Astrocyte (in vitro differentiated cells and primary cell): ENCODE measurements at regions not wholly inside any gene's neighbourhood (a gene's known extent, or its start where the extent isn't known, plus 50 kb on each side); places are given as distances from the start of the nearest gene placed in this dataset.

Experiments used
- DNase-seq: peaks from one replicate; pipeline ENCODE4 v3.0.0-alpha.2; 2010; ENCODE audit warnings: low read depth
- FAIRE-seq: peaks from 2 replicates; lab custom pipeline; 2011; peaks lifted over from hg19 to GRCh38; lab: Jason Lieb, UNC
- H2AFZ ChIP-seq: 2 replicates; pipeline ENCODE4 v1.6.0; 2012; ENCODE audit warnings: low read depth, low read length, inconsistent platforms
- H3K27ac ChIP-seq: 2 replicates; pipeline ENCODE4 v1.5.1; 2011; ENCODE audit warnings: low read depth, low read length, inconsistent platforms
- H3K27me3 ChIP-seq: 2 replicates; pipeline ENCODE4 v1.6.0; 2011; ENCODE audit warnings: low read length, inconsistent platforms; ENCODE audit not compliant: insufficient read depth
- H3K36me3 ChIP-seq: 2 replicates; pipeline ENCODE4 v1.5.1; 2011; ENCODE audit warnings: low read length, inconsistent platforms; ENCODE audit not compliant: insufficient read depth
- H3K4me1 ChIP-seq: 2 replicates; pipeline ENCODE4 v1.5.1; 2011; ENCODE audit warnings: low read length, inconsistent platforms; ENCODE audit not compliant: insufficient read depth
- H3K4me2 ChIP-seq: 2 replicates; pipeline ENCODE4 v1.6.0; 2012; ENCODE audit warnings: low read length, inconsistent platforms
- H3K4me3 ChIP-seq: 2 replicates; pipeline ENCODE4 v1.5.1; 2011; ENCODE audit warnings: low read depth, mild to moderate bottlenecking, low read length, inconsistent platforms; ENCODE audit not compliant: insufficient read depth
- H3K79me2 ChIP-seq: 2 replicates; pipeline ENCODE4 v1.6.0; 2012; ENCODE audit warnings: mild to moderate bottlenecking, low read length, inconsistent platforms; ENCODE audit not compliant: insufficient read depth
- H3K9ac ChIP-seq: 2 replicates; pipeline ENCODE4 v1.6.0; 2012; ENCODE audit warnings: mild to moderate bottlenecking, low read length, inconsistent platforms
- H3K9me3 ChIP-seq: 2 replicates; pipeline ENCODE4 v1.5.1; 2012; ENCODE audit warnings: low read depth, mild to moderate bottlenecking, low read length, inconsistent platforms; ENCODE audit not compliant: insufficient read depth
- H4K20me1 ChIP-seq: 2 replicates; pipeline ENCODE4 v1.6.0; 2012; ENCODE audit warnings: low read length, inconsistent platforms; ENCODE audit not compliant: insufficient read depth
- H3K27ac Mint-ChIP-seq: one replicate; pipeline ENCODE4 v1.8.0; 2021; ENCODE audit warnings: mild to moderate bottlenecking, mixed read lengths; ENCODE audit not compliant: unreplicated experiment
- H3K27me3 Mint-ChIP-seq: one replicate; pipeline ENCODE4 v1.8.0; 2021; ENCODE audit warnings: low read depth, mixed read lengths; ENCODE audit not compliant: unreplicated experiment
- H3K36me3 Mint-ChIP-seq: one replicate; pipeline ENCODE4 v1.8.0; 2021; ENCODE audit warnings: low read depth, mixed read lengths; ENCODE audit not compliant: unreplicated experiment
- H3K4me1 Mint-ChIP-seq: one replicate; pipeline ENCODE4 v1.8.0; 2021; ENCODE audit warnings: low read depth, mixed read lengths; ENCODE audit not compliant: unreplicated experiment
- H3K4me3 Mint-ChIP-seq: one replicate; pipeline ENCODE4 v1.8.0; 2021; ENCODE audit warnings: mild to moderate bottlenecking, moderate library complexity, mixed read lengths; ENCODE audit not compliant: unreplicated experiment
- H3K9me3 Mint-ChIP-seq: one replicate; pipeline ENCODE4 v1.8.0; 2021; ENCODE audit warnings: mild to moderate bottlenecking, mixed read lengths; ENCODE audit not compliant: unreplicated experiment
- EZH2 ChIP-seq: IDR thresholded peaks from 2 replicates; pipeline ENCODE4 v1.6.1; 2012; ENCODE audit warnings: mild to moderate bottlenecking, low read length, inconsistent platforms; ENCODE audit not compliant: insufficient read depth
- TF ChIP-seq, protein P1 (sequence below): IDR thresholded peaks from 2 replicates; pipeline ENCODE4 v1.5.1; 2011; ENCODE audit warnings: low read depth, mild to moderate bottlenecking, inconsistent platforms, low read length, moderate library complexity; ENCODE audit not compliant: insufficient read depth

DNA sequence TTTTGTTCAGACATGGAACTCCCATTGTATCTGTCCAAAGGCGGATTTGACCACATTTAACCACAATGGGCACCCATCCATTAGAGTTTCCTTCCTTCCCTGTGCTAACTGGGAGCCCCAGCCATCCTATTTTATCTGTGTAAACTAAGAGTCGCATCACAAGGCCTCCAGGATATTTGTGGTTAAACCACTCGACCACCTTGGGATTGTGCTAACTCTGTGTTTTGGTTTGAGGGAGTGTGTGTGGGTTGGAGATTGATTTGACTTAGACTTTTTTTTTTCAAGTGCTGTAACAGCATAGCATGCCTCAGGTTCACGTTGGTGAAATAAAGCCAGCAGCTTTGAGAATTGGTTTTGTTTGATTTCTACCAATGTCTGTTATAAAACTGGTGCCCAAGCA, 100.4 kb upstream of the TP63 start:
- TF ChIP-seq, protein P1, sequence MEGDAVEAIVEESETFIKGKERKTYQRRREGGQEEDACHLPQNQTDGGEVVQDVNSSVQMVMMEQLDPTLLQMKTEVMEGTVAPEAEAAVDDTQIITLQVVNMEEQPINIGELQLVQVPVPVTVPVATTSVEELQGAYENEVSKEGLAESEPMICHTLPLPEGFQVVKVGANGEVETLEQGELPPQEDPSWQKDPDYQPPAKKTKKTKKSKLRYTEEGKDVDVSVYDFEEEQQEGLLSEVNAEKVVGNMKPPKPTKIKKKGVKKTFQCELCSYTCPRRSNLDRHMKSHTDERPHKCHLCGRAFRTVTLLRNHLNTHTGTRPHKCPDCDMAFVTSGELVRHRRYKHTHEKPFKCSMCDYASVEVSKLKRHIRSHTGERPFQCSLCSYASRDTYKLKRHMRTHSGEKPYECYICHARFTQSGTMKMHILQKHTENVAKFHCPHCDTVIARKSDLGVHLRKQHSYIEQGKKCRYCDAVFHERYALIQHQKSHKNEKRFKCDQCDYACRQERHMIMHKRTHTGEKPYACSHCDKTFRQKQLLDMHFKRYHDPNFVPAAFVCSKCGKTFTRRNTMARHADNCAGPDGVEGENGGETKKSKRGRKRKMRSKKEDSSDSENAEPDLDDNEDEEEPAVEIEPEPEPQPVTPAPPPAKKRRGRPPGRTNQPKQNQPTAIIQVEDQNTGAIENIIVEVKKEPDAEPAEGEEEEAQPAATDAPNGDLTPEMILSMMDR = no peak
- no peak for TF ChIP-seq EZH2
- Histone ChIP-seq H3K27me3 (peaks cover 20% of the 10 kb centered on the region), H3K9ac (no peak overlapping the region), H4K20me1 (no peaks in the 10 kb centered on the region), H3K4me1 (peaks cover 3% of the 10 kb centered on the region), H3K79me2 (no peaks in the 10 kb centered on the region), H3K4me3 (no peak overlapping the region), H2AFZ (no peak overlapping the region), H3K9me3 (no peaks in the 10 kb centered on the region), H3K4me2 (no peak overlapping the region), H3K27ac (no peak overlapping the region), H3K36me3 (no peaks in the 10 kb centered on the region)
- Mint-ChIP-seq H3K9me3 (peaks cover 6% of the 10 kb centered on the region), H3K27ac (peak overlapping the region; percentile 7), H3K36me3 (peaks cover 3% of the 10 kb centered on the region), H3K27me3 (peaks cover 20% of the 10 kb centered on the region), H3K4me3 (no peak overlapping the region), H3K4me1 (peaks cover 12% of the 10 kb centered on the region)
- no peak for FAIRE-seq
- peak; percentile 96 for DNase-seq

DNA sequence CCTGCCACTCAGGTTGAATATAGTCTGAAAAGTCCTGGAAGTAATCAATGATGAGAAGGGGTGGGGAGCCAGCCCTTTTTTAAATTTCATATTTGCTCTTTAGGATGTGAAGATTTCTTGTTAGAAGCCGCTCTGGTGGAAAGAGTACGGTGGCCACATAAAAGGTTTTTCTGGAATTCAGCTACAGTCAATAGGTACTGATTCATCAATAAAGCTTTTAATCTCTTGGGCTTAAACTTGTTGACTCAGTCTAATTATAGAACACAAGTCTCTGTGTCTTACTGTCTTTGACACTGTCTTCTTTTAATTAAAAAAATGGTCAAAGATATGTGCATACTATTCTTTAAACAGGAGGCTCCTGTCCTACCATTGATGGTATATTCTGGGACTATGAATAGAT, 99.9 kb upstream of the TP63 start:
- Histone ChIP-seq H3K79me2 (no peaks in the 10 kb centered on the region), H3K4me1 (peaks cover 3% of the 10 kb centered on the region), H3K4me3 (no peak overlapping the region), H2AFZ (no peak overlapping the region), H3K9ac (no peak overlapping the region), H3K9me3 (no peaks in the 10 kb centered on the region), H3K27me3 (peaks cover 20% of the 10 kb centered on the region), H3K4me2 (no peak overlapping the region), H3K36me3 (no peaks in the 10 kb centered on the region), H3K27ac (no peak overlapping the region), H4K20me1 (no peaks in the 10 kb centered on the region)
- TF ChIP-seq, protein P1 = no peak
- TF ChIP-seq EZH2 = no peak
- peak overlapping the region; percentile 7 for H3K27ac Mint-ChIP-seq
- H3K36me3 Mint-ChIP-seq = no peaks in the 10 kb centered on the region
- H3K4me3 Mint-ChIP-seq = no peak overlapping the region
- peaks cover 2% of the 10 kb centered on the region for H3K9me3 Mint-ChIP-seq
- H3K27me3 Mint-ChIP-seq = peaks cover 20% of the 10 kb centered on the region
- FAIRE-seq = no peak
- peaks cover 12% of the 10 kb centered on the region for H3K4me1 Mint-ChIP-seq
- peak; percentile 8 for DNase-seq

DNA sequence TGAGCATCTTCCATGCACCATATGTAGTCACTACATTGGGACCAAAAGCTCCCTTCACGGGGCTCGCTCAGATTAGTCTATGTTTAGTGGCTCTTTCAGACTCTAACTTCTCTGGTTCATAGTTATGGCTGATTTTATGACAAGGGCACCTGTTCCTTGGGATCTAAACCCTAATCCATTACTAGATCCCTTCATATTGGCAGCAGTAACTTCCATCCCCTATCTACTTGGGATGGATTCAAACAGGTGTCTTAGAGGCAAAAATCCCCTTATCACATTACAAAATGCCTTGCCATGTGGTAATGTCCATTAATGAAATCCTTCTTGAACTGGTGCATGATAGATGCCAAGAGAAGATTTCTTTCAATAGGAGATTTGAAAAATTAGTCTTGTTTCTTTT, 96.7 kb upstream of the TP63 start:
- FAIRE-seq = no peak
- Histone ChIP-seq H3K27ac (no peak overlapping the region), H2AFZ (no peak overlapping the region), H3K9ac (no peak overlapping the region), H3K79me2 (no peaks in the 10 kb centered on the region), H3K4me2 (no peak overlapping the region), H3K27me3 (peaks cover 18% of the 10 kb centered on the region), H3K4me1 (peaks cover 3% of the 10 kb centered on the region), H3K4me3 (no peak overlapping the region), H4K20me1 (no peaks in the 10 kb centered on the region), H3K9me3 (no peaks in the 10 kb centered on the region), H3K36me3 (no peaks in the 10 kb centered on the region)
- no peak for TF ChIP-seq EZH2
- TF ChIP-seq, protein P1 = no peak
- H3K27me3 Mint-ChIP-seq = peaks cover 16% of the 10 kb centered on the region
- H3K4me1 Mint-ChIP-seq = peaks cover 17% of the 10 kb centered on the region
- peaks cover 2% of the 10 kb centered on the region for H3K9me3 Mint-ChIP-seq
- H3K4me3 Mint-ChIP-seq = no peak overlapping the region
- DNase-seq = no peak
- H3K27ac Mint-ChIP-seq = no peak overlapping the region
- no peaks in the 10 kb centered on the region for H3K36me3 Mint-ChIP-seq
